Coronary artery (tissue), 2 donors: ENCODE measurements at regions not wholly inside any gene's neighbourhood (a gene's known extent, or its start where the extent isn't known, plus 50 kb on each side); places are given as distances from the start of the nearest gene placed in this dataset.

Experiments
- DNase-seq: peaks from one replicate; pipeline ENCODE4 v3.0.0-alpha.2; 2017; ENCODE audit warnings: low spot score
- H3K27ac ChIP-seq, 2 donors: fragments of 200-600 bp; sonication (generic); one replicate each; pipeline ENCODE4 v1.5.1; 2016 to 2019
- H3K4me3 ChIP-seq: fragments of 200-600 bp; sonication (generic); 2 replicates; pipeline ENCODE4 v1.5.1; 2016; ENCODE audit warnings: mild to moderate bottlenecking, moderate library complexity
- CTCF ChIP-seq: fragments of 200-600 bp; sonication (generic); IDR thresholded peaks from one replicate; pipeline ENCODE4 v1.5.1; 2019; ENCODE audit warnings: antibody characterized with exemption

- no peak for DNase-seq
- no peak for TF ChIP-seq CTCF
- H3K4me3 ChIP-seq, result no peak overlapping the region
- no peak overlapping the region for H3K27ac ChIP-seq
Measured at GRCh38 chr9:89666364-89666763, 61.6 kb downstream of the GADD45G start.

- no peak for DNase-seq
- TF ChIP-seq CTCF, result no peak
- Histone ChIP-seq H3K27ac (no peak overlapping the region), H3K4me3 (no peak overlapping the region)
Measured at GRCh38 chr9:89666950-89667349, 62.1 kb downstream of the GADD45G start.

GRCh38 chr9:89667726-89668125, 62.9 kb downstream of the GADD45G start:
- no peak for TF ChIP-seq CTCF
- Histone ChIP-seq H3K4me3 (no peak overlapping the region), H3K27ac (no peak overlapping the region)
- no peak for DNase-seq

- TF ChIP-seq CTCF, result no peak
- no peak for DNase-seq
- Histone ChIP-seq H3K27ac (no peak overlapping the region), H3K4me3 (no peak overlapping the region)
Measured at GRCh38 chr9:89668216-89668865, 63.5 kb downstream of the GADD45G start.

- TF ChIP-seq CTCF, result no peak
- H3K4me3 ChIP-seq, result no peak overlapping the region
- no peak overlapping the region for H3K27ac ChIP-seq
- no peak for DNase-seq
Measured at GRCh38 chr9:89668866-89669246, 64.0 kb downstream of the GADD45G start.

GRCh38 chr9:89669361-89669842, 64.6 kb downstream of the GADD45G start:
- Histone ChIP-seq H3K27ac (no peak overlapping the region), H3K4me3 (no peak overlapping the region)
- no peak for TF ChIP-seq CTCF
- DNase-seq, result no peak

- Histone ChIP-seq H3K27ac (no peak overlapping the region), H3K4me3 (no peak overlapping the region)
- no peak for DNase-seq
- TF ChIP-seq CTCF, result no peak
Measured at GRCh38 chr9:89670114-89670513, 65.3 kb downstream of the GADD45G start.
